ENCODE measurements at regions not wholly inside any gene's neighbourhood (a gene's known extent, or its start where the extent isn't known, plus 50 kb on each side); places are given as distances from the start of the nearest gene placed in this dataset.

GRCh38 chr2:224182498-224182897 is 143.4 kb upstream of the SERPINE2 start:
- no peak for TF ChIP-seq LEF1 (IDR thresholded peaks at IDR 0.05; ENCODE audit: borderline replicate concordance)
- TF ChIP-seq SP1 (IDR thresholded peaks at IDR 0.05): no peak
- TF ChIP-seq TARDBP (IDR thresholded peaks at IDR 0.05): no peak
- no peak for TF ChIP-seq ARNT (IDR thresholded peaks at IDR 0.05)
- no peak for TF ChIP-seq FOXA1 (IDR thresholded peaks at IDR 0.05)
- no peak for TF ChIP-seq ZNF384 (IDR thresholded peaks at IDR 0.05)
- no peak for TF ChIP-seq HDGF (IDR thresholded peaks at IDR 0.05; ENCODE audit: borderline replicate concordance)
- no peak for TF ChIP-seq FOXK2 (IDR thresholded peaks at IDR 0.05)
- no peak for TF ChIP-seq FOXM1 (IDR thresholded peaks at IDR 0.05; ENCODE audit: borderline replicate concordance)
- no peak for TF ChIP-seq ELF4 (IDR thresholded peaks at IDR 0.05)
- TF ChIP-seq NFRKB (IDR thresholded peaks at IDR 0.05): no peak
- TF ChIP-seq CTBP1 (IDR thresholded peaks at IDR 0.05; ENCODE audit: borderline replicate concordance): no peak
- no peak for TF ChIP-seq SUZ12 (IDR thresholded peaks at IDR 0.05)
- no peak for TF ChIP-seq L3MBTL2 (conservative IDR thresholded peaks at IDR 0.05)

Measured in HEK293T (cell line).